ENCODE measurements at regions not wholly inside any gene's neighbourhood (a gene's known extent, or its start where the extent isn't known, plus 50 kb on each side); places are given as distances from the start of the nearest gene placed in this dataset.

GRCh38 chr2:219748671-219749570 is 121.5 kb downstream of the SLC4A3 start:
- TF ChIP-seq CTCF (IDR thresholded peaks at IDR 0.05): no peak
- no peak for TF ChIP-seq POLR2A (IDR thresholded peaks at IDR 0.05)
- no peak for TF ChIP-seq POLR2AphosphoS5 (IDR thresholded peaks at IDR 0.05)

Measured in transverse colon (tissue), 4 donors.